ENCODE measurements at regions not wholly inside any gene's neighbourhood (a gene's known extent, or its start where the extent isn't known, plus 50 kb on each side); places are given as distances from the start of the nearest gene placed in this dataset.

GRCh38 chrX:115392031-115392430 is 102.5 kb downstream of the LUZP4 start:
- TF ChIP-seq CTCF (IDR thresholded peaks at IDR 0.05) (no peak), POLR2A (IDR thresholded peaks at IDR 0.05) (no peak)

Data from uterus (tissue), 2 donors.